ENCODE measurements at regions not wholly inside any gene's neighbourhood (a gene's known extent, or its start where the extent isn't known, plus 50 kb on each side); places are given as distances from the start of the nearest gene placed in this dataset.

DNA sequence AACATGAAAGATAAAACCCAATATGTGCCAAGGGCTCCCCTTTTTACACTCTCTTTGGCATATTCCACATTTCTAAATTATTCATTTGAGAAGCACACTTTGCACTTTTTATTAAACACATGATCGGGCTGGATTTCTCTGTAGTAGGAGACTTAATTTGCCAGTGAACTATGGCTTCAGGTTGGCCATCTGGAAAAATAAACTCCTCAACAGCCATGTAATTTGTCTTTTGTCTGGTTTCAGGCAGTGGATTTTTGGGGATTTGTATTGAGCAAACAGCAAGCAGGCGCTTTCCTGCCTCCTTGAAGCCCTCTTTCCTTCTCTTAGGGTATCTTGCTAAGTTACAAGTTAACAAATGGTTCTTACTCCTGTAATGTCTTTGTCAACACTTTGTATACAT, 73.0 kb upstream of the DMRTA1 start:
- TF ChIP-seq TAF1 (IDR thresholded peaks at IDR 0.05; ENCODE audit: borderline replicate concordance, insufficient read depth, low read length) (no peak), REST (IDR thresholded peaks at IDR 0.05; ENCODE audit: insufficient read depth in 1 of 2, low read depth in 2 of 2, low read length in 2 of 2) (no peak), FOXP2 (optimal IDR thresholded peaks at IDR 0.05; ENCODE audit: borderline replicate concordance, extremely low read depth, extremely low read length, insufficient read depth) (no peak), POLR2AphosphoS5 (IDR thresholded peaks at IDR 0.05; ENCODE audit: low read depth, low read length) (no peak)

- TF ChIP-seq POLR2AphosphoS5 (IDR thresholded peaks at IDR 0.05; ENCODE audit: low read depth, low read length) = no peak
Measured at GRCh38 chr9:22374051-22374450, 72.6 kb upstream of the DMRTA1 start.

DNA sequence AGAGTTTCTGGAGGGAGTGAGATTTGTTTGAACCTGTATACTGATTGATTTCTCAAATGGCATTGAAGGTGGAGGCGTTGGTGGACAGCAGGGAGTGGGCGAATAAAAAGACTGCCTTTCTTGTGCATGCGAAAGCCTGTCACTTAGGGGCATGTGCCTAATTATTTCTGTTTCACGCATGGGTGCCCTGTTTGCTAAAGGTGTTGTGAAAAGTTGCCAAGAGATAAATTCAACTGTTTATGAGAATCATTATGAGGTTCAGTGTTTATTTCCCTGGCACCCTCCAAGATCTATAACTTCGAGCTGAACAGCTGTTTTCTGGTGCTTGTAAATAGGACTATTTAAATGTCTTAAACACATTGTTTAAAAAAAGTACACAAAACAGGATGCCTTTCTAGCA, 67.4 kb upstream of the DMRTA1 start:
- no peak for TF ChIP-seq POLR2AphosphoS5 (IDR thresholded peaks at IDR 0.05; ENCODE audit: low read depth, low read length)
- no peak for TF ChIP-seq FOXP2 (optimal IDR thresholded peaks at IDR 0.05; ENCODE audit: borderline replicate concordance, extremely low read depth, extremely low read length, insufficient read depth)
- TF ChIP-seq REST (IDR thresholded peaks at IDR 0.05; ENCODE audit: insufficient read depth in 1 of 2, low read depth in 2 of 2, low read length in 2 of 2) = no peak
- no peak for TF ChIP-seq SIN3A (IDR thresholded peaks at IDR 0.05; ENCODE audit: borderline replicate concordance, insufficient read depth, low read length)
- TF ChIP-seq TAF1 (IDR thresholded peaks at IDR 0.05; ENCODE audit: borderline replicate concordance, insufficient read depth, low read length) = no peak

DNA sequence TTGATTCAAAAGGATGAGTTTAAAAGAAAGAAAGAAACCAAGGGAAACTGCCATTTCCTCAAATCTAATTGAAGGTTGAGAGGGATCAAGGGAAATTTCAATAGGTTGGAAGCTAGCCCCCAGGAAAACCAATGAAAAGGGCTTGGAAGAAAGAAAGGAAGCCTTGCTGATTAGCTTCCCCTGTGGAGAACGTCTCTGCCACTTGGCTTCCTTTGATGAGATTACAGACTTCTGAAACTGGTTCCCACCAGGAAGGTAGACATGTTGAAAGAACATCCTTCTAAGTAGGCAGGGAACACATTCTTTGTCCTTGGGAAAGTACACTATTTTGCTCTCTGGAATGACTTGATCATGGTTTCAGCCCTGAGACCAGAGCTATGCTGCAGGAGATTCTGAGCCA, 65.5 kb upstream of the DMRTA1 start:
- TF ChIP-seq SIN3A (IDR thresholded peaks at IDR 0.05; ENCODE audit: borderline replicate concordance, insufficient read depth, low read length) (no peak), TAF1 (IDR thresholded peaks at IDR 0.05; ENCODE audit: borderline replicate concordance, insufficient read depth, low read length) (no peak), REST (IDR thresholded peaks at IDR 0.05; ENCODE audit: insufficient read depth in 1 of 2, low read depth in 2 of 2, low read length in 2 of 2) (no peak), POLR2AphosphoS5 (IDR thresholded peaks at IDR 0.05; ENCODE audit: low read depth, low read length) (no peak), FOXP2 (optimal IDR thresholded peaks at IDR 0.05; ENCODE audit: borderline replicate concordance, extremely low read depth, extremely low read length, insufficient read depth) (no peak)

DNA sequence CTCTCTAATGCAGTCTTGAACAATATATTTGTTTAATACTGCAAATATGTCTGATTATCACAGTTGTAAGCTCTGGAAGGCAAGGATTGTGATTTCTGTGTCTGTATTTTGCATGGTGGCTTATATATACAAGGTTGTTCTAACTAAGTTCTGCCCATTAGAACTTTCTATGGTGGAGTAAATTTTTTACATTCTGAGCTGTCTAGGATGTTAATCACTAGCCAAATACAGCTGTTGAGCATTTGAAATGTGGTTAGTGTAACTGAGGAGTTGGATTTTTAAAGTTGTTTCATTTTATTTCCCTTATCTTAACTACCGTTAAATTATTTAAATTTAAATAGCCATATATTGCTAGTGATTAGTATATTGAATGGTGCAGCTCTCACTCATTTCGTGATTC, 64.3 kb upstream of the DMRTA1 start:
- TF ChIP-seq POLR2AphosphoS5 (IDR thresholded peaks at IDR 0.05; ENCODE audit: low read depth, low read length) = no peak
- no peak for TF ChIP-seq FOXP2 (optimal IDR thresholded peaks at IDR 0.05; ENCODE audit: borderline replicate concordance, extremely low read depth, extremely low read length, insufficient read depth)
- no peak for TF ChIP-seq TAF1 (IDR thresholded peaks at IDR 0.05; ENCODE audit: borderline replicate concordance, insufficient read depth, low read length)
- TF ChIP-seq REST (IDR thresholded peaks at IDR 0.05; ENCODE audit: insufficient read depth in 1 of 2, low read depth in 2 of 2, low read length in 2 of 2) = no peak
- no peak for TF ChIP-seq SIN3A (IDR thresholded peaks at IDR 0.05; ENCODE audit: borderline replicate concordance, insufficient read depth, low read length)

Measured in PFSK-1 (cell line).